ENCODE measurements at regions not wholly inside any gene's neighbourhood (a gene's known extent, or its start where the extent isn't known, plus 50 kb on each side); places are given as distances from the start of the nearest gene placed in this dataset.

- no peak overlapping the region for H3K27ac ChIP-seq (ENCODE audit: low read depth, low read length)
- DNase-seq (ENCODE audit: low read depth, low spot score) = no peak
- no peaks in the 10 kb centered on the region for H3K27me3 ChIP-seq (ENCODE audit: control insufficient read depth, insufficient read depth, low read length)
- POLR2A ChIA-PET = no interaction called here
- H3K9me3 ChIP-seq (ENCODE audit: control insufficient read depth, insufficient read depth, low read length) = peaks cover 3% of the 10 kb centered on the region; the same call in 1 of the 2 replicates
- no peak overlapping the region for H3K4me3 ChIP-seq (ENCODE audit: low read depth, low read length)
- CTCF ChIA-PET = interaction anchor here (0.7 kb wide), 1 partner anchor 19 kb away, joined by 3 read pairs; no protein-coding TSS in a partner anchor
- TF ChIP-seq, protein P1, sequence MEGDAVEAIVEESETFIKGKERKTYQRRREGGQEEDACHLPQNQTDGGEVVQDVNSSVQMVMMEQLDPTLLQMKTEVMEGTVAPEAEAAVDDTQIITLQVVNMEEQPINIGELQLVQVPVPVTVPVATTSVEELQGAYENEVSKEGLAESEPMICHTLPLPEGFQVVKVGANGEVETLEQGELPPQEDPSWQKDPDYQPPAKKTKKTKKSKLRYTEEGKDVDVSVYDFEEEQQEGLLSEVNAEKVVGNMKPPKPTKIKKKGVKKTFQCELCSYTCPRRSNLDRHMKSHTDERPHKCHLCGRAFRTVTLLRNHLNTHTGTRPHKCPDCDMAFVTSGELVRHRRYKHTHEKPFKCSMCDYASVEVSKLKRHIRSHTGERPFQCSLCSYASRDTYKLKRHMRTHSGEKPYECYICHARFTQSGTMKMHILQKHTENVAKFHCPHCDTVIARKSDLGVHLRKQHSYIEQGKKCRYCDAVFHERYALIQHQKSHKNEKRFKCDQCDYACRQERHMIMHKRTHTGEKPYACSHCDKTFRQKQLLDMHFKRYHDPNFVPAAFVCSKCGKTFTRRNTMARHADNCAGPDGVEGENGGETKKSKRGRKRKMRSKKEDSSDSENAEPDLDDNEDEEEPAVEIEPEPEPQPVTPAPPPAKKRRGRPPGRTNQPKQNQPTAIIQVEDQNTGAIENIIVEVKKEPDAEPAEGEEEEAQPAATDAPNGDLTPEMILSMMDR (IDR thresholded peaks at IDR 0.05; ENCODE audit: low read depth, low read length) = no peak
These were observed 131.8 kb upstream of the GHITM start for GRCh38 chr10:84007482-84007881.

DNA sequence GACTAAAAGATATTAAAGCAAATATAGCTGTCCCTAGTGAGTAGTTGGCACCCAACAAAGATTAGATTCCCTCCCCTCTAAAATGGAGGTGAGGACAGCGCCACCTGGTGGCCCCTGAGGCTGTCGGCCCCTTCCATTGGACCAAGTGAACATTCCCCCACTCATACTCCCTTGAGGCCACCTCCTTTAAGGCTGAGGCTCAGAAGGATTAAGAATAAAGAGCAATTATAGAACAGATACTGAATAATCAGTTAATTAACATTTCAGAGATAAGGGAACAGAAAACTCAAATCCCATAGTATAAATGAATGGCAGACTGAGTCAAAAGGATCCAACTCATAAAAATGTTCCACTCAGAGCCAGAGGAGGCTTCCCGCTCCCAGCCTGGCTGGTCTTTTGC is 130.4 kb upstream of the GHITM start:
- Histone ChIP-seq H3K4me3 (ENCODE audit: low read depth, low read length) (no peak overlapping the region), H3K27me3 (ENCODE audit: control insufficient read depth, insufficient read depth, low read length) (no peaks in the 10 kb centered on the region), H3K27ac (ENCODE audit: low read depth, low read length) (no peak overlapping the region), H3K9me3 (ENCODE audit: control insufficient read depth, insufficient read depth, low read length) (peaks cover 6% of the 10 kb centered on the region; the same call in 1 of the 2 replicates)
- DNase-seq (ENCODE audit: low read depth, low spot score) = no peak
- ChIA-PET CTCF (no interaction called here), POLR2A (no interaction called here)
- TF ChIP-seq, protein P1 (IDR thresholded peaks at IDR 0.05; ENCODE audit: low read depth, low read length) = peak; percentile 43

GRCh38 chr10:84012431-84012830 is 126.9 kb upstream of the GHITM start:
- CTCF ChIA-PET = no interaction called here
- Histone ChIP-seq H3K9me3 (ENCODE audit: control insufficient read depth, insufficient read depth, low read length) (peaks cover 8% of the 10 kb centered on the region; the same call in 1 of the 2 replicates), H3K27ac (ENCODE audit: low read depth, low read length) (no peak overlapping the region), H3K27me3 (ENCODE audit: control insufficient read depth, insufficient read depth, low read length) (no peaks in the 10 kb centered on the region), H3K4me3 (ENCODE audit: low read depth, low read length) (no peak overlapping the region)
- DNase-seq (ENCODE audit: low read depth, low spot score) = no peak
- TF ChIP-seq, protein P1 (IDR thresholded peaks at IDR 0.05; ENCODE audit: low read depth, low read length) = no peak
- POLR2A ChIA-PET = no interaction called here

DNA sequence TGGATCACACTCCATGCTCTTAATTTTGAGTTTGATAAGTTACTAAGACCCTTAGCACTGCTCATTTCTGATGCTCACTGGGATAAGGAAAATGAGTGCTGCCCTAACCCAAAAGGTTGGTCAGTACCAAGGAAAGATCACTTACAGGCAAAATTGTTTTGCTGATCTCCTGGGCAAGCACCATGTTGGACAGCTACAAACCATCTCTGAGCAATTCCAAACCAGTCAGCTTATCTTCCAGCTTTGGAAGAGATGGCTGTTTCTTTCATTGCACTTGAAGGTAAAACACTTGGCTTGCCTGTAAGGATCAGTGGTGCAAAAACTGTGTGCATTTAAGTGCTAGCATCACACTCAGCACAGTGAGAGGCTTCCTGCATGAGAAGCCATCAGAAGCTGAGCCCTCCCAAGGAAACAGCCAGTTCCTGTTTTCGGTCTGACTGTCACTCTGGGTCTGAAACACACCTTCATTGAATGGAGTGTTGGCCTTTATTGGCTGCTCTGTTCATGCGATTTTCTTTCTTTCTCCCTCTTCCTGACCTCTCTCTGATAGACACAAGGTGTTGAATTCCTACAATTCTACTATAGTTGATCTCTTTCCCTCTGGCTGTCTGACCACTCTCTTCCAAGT is 126.4 kb upstream of the GHITM start:
- Histone ChIP-seq H3K27me3 (ENCODE audit: control insufficient read depth, insufficient read depth, low read length) (no peaks in the 10 kb centered on the region), H3K4me3 (ENCODE audit: low read depth, low read length) (no peak overlapping the region), H3K27ac (ENCODE audit: low read depth, low read length) (no peak overlapping the region), H3K9me3 (ENCODE audit: control insufficient read depth, insufficient read depth, low read length) (peaks cover 8% of the 10 kb centered on the region; the same call in 1 of the 2 replicates)
- TF ChIP-seq, protein P1 (IDR thresholded peaks at IDR 0.05; ENCODE audit: low read depth, low read length) = no peak
- POLR2A ChIA-PET = no interaction called here
- DNase-seq (ENCODE audit: low read depth, low spot score) = no peak
- CTCF ChIA-PET = no interaction called here

- Histone ChIP-seq H3K9me3 (ENCODE audit: control insufficient read depth, insufficient read depth, low read length) (peaks cover 5% of the 10 kb centered on the region; the same call in 1 of the 2 replicates), H3K27ac (ENCODE audit: low read depth, low read length) (no peak overlapping the region), H3K4me3 (ENCODE audit: low read depth, low read length) (no peak overlapping the region), H3K27me3 (ENCODE audit: control insufficient read depth, insufficient read depth, low read length) (no peaks in the 10 kb centered on the region)
- TF ChIP-seq, protein P1 (IDR thresholded peaks at IDR 0.05; ENCODE audit: low read depth, low read length) = no peak
- CTCF ChIA-PET = no interaction called here
- no peak for DNase-seq (ENCODE audit: low read depth, low spot score)
- POLR2A ChIA-PET = no interaction called here
These were observed 123.3 kb upstream of the GHITM start for GRCh38 chr10:84015877-84016595.
